Caco-2 (cell line): ENCODE measurements at regions not wholly inside any gene's neighbourhood (a gene's known extent, or its start where the extent isn't known, plus 50 kb on each side); places are given as distances from the start of the nearest gene placed in this dataset.

Source experiments
- BruUV-seq: library from RNA; stranded (reverse); fragments of 400-500 nt; replicated peaks from 2 replicates; lab custom pipeline; 2021; lab: Mats Ljungman, UMichigan
- CTCF ChIA-PET: fragments of 300-600 bp; sonication (Branson Sonifier 250); formaldehyde crosslinking; loops from one replicate; lab custom pipeline; 2022; ENCODE audit warnings: antibody characterized with exemption; lab: Charles Lee
- POLR2A ChIA-PET: fragments of 300-600 bp; sonication (Branson Sonifier 250); formaldehyde crosslinking; loops from one replicate; lab custom pipeline; 2022; ENCODE audit warnings: antibody characterized with exemption; lab: Charles Lee
- DNase-seq, 2 experiments: peaks; one replicate each; pipeline versions ENCODE4 v3.0.0 to v3.0.0-alpha.2; 2020 to 2022
- H3K27me3 ChIP-seq: replicated peaks from 2 replicates; pipeline ENCODE4 v1.6.0; 2011; ENCODE audit warnings: low read length; ENCODE audit not compliant: control insufficient read depth, insufficient read depth
- H3K36me3 ChIP-seq: 2 replicates; pipeline ENCODE4 v1.5.1; 2011; ENCODE audit warnings: low read length; ENCODE audit not compliant: control insufficient read depth, insufficient read depth
- H3K4me1 ChIP-seq: fragments of 250-450 bp; sonication (Bioruptor Pico); 2 replicates; pipeline ENCODE4 v1.5.1; 2020; ENCODE audit warnings: mild to moderate bottlenecking
- H3K4me3 ChIP-seq: 2 replicates; pipeline ENCODE4 v1.5.1; 2011; ENCODE audit warnings: low read depth, mild to moderate bottlenecking, control low read depth, low read length
- H3K9me3 ChIP-seq: fragments of 250-450 bp; sonication (Bioruptor Pico); 2 replicates; pipeline ENCODE4 v1.5.1; 2020; ENCODE audit warnings: mild to moderate bottlenecking, moderate library complexity
- H3K27ac Mint-ChIP-seq: one replicate; pipeline ENCODE4 v1.8.0; 2022; ENCODE audit warnings: mixed read lengths; ENCODE audit not compliant: unreplicated experiment
- H3K27me3 Mint-ChIP-seq: one replicate; pipeline ENCODE4 v1.8.0; 2022; ENCODE audit warnings: mixed read lengths; ENCODE audit not compliant: insufficient read depth, unreplicated experiment
- H3K36me3 Mint-ChIP-seq: one replicate; pipeline ENCODE4 v1.8.0; 2022; ENCODE audit warnings: mild to moderate bottlenecking, mixed read lengths; ENCODE audit not compliant: insufficient read depth, unreplicated experiment
- H3K4me1 Mint-ChIP-seq: one replicate; pipeline ENCODE4 v1.8.0; 2022; ENCODE audit warnings: low read depth, mixed read lengths; ENCODE audit not compliant: unreplicated experiment
- H3K4me3 Mint-ChIP-seq: one replicate; pipeline ENCODE4 v1.8.0; 2022; ENCODE audit warnings: mild to moderate bottlenecking, moderate library complexity, mixed read lengths; ENCODE audit not compliant: unreplicated experiment
- H3K9me3 Mint-ChIP-seq: one replicate; pipeline ENCODE4 v1.8.0; 2022; ENCODE audit warnings: mixed read lengths; ENCODE audit not compliant: unreplicated experiment
- intact Hi-C: fragments of 100-400 bp; cut with micrococcal nuclease; formaldehyde crosslinking; loops from one replicate; pipeline ENCODE4 v1.10.0; 2022; ENCODE audit not compliant: unreplicated experiment
- TF ChIP-seq, protein P1 (sequence below), 2 experiments: fragments of 200-600 bp in 1 of 2; IDR thresholded peaks; 1 replicate in 1 of 2; 2 replicates in 1 of 2; pipeline versions ENCODE4 v1.5.1 to v1.8.0; 2011 to 2022; ENCODE audit warnings: antibody characterized with exemption in 1 of 2, control low read depth in 1 of 2, inconsistent platforms in 1 of 2, low read depth in 1 of 2, low read length in 1 of 2, mild to moderate bottlenecking in 1 of 2, moderate library complexity in 1 of 2; ENCODE audit not compliant: insufficient read depth in 1 of 2, severe bottlenecking in 1 of 2, unreplicated experiment in 1 of 2

DNA sequence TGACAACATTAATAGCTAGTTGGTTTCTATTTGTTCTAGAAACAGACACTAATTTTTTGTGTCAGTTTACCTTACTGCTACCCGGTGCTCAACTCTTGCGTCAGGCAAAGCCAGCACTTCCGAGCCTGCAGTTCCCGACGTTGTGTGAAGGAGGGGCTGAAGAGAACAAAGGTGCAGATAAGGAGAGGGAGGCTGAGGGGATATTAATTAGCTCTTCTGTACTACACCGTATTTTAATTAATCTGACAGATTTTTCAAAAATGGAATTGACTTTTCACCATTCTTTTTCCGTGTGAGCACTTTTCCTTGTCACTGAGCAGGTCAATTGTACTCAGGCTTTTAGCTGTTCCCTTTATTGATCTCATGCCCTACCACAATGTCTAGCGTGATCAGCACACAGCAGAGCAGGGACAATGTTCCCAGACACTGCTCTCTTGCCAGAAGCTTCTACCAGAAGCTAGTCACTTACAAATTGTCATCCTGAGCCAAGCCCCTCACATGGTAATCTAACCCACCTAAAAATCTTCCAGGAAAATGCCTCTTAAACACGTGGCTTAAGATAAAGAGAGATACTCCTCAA lies 650.5 kb upstream of the MKI67 start:
- no peaks in the 10 kb centered on the region for H3K4me1 Mint-ChIP-seq
- H3K27me3 Mint-ChIP-seq: peaks cover 15% of the 10 kb centered on the region
- Histone ChIP-seq H3K9me3 (no peaks in the 10 kb centered on the region; the same call in 1 of the 2 replicates), H3K4me1 (no peaks in the 10 kb centered on the region), H3K4me3 (no peak overlapping the region), H3K27me3 (no peaks in the 10 kb centered on the region), H3K36me3 (no peaks in the 10 kb centered on the region)
- CTCF ChIA-PET: interaction anchor here (0.6 kb wide), 1 partner anchor 142 kb away, joined by 4 read pairs; no protein-coding TSS in a partner anchor
- no peak for DNase-seq
- no peaks in the 10 kb centered on the region for H3K36me3 Mint-ChIP-seq
- TF ChIP-seq, protein P1, sequence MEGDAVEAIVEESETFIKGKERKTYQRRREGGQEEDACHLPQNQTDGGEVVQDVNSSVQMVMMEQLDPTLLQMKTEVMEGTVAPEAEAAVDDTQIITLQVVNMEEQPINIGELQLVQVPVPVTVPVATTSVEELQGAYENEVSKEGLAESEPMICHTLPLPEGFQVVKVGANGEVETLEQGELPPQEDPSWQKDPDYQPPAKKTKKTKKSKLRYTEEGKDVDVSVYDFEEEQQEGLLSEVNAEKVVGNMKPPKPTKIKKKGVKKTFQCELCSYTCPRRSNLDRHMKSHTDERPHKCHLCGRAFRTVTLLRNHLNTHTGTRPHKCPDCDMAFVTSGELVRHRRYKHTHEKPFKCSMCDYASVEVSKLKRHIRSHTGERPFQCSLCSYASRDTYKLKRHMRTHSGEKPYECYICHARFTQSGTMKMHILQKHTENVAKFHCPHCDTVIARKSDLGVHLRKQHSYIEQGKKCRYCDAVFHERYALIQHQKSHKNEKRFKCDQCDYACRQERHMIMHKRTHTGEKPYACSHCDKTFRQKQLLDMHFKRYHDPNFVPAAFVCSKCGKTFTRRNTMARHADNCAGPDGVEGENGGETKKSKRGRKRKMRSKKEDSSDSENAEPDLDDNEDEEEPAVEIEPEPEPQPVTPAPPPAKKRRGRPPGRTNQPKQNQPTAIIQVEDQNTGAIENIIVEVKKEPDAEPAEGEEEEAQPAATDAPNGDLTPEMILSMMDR (IDR thresholded peaks at IDR 0.05; ENCODE audit: insufficient read depth in 1 of 2, low read depth in 1 of 2, low read length in 1 of 2, severe bottlenecking in 1 of 2, unreplicated experiment in 1 of 2): no peak
- POLR2A ChIA-PET: no interaction called here
- H3K4me3 Mint-ChIP-seq: no peak overlapping the region
- no TSS peak for BruUV-seq
- intact Hi-C loops: no loop called here
- H3K9me3 Mint-ChIP-seq: peaks cover 10% of the 10 kb centered on the region
- no peak overlapping the region for H3K27ac Mint-ChIP-seq

DNA sequence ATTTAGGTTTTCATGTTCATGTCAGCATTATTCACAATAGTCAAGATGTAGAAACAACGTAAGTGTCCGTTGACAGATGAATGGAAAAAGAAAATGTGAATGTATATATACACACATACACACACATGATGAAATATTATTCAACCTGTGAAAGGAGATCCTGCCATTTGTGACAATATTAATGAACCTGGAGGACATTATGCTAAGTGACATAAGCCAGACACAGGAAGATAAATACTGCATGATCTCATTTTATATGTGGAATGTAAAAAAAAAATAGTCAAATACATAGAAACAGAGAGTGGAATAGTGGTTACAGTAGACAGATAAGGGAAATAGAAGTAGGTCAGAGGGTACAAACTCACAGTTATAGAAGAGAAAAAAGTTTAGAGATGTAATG lies 651.1 kb upstream of the MKI67 start:
- TF ChIP-seq, protein P1 (IDR thresholded peaks at IDR 0.05; ENCODE audit: insufficient read depth in 1 of 2, low read depth in 1 of 2, low read length in 1 of 2, severe bottlenecking in 1 of 2, unreplicated experiment in 1 of 2): no peak
- H3K4me3 Mint-ChIP-seq: no peak overlapping the region
- Histone ChIP-seq H3K27me3 (no peaks in the 10 kb centered on the region), H3K4me3 (no peak overlapping the region), H3K4me1 (no peaks in the 10 kb centered on the region), H3K9me3 (no peaks in the 10 kb centered on the region; the same call in 1 of the 2 replicates), H3K36me3 (no peaks in the 10 kb centered on the region)
- ChIA-PET CTCF (no interaction called here), POLR2A (no interaction called here)
- no peaks in the 10 kb centered on the region for H3K4me1 Mint-ChIP-seq
- peaks cover 13% of the 10 kb centered on the region for H3K27me3 Mint-ChIP-seq
- BruUV-seq: no TSS peak
- H3K27ac Mint-ChIP-seq: no peak overlapping the region
- DNase-seq: no peak
- no peaks in the 10 kb centered on the region for H3K36me3 Mint-ChIP-seq
- H3K9me3 Mint-ChIP-seq: peaks cover 10% of the 10 kb centered on the region
- intact Hi-C loops: no loop called here

DNA sequence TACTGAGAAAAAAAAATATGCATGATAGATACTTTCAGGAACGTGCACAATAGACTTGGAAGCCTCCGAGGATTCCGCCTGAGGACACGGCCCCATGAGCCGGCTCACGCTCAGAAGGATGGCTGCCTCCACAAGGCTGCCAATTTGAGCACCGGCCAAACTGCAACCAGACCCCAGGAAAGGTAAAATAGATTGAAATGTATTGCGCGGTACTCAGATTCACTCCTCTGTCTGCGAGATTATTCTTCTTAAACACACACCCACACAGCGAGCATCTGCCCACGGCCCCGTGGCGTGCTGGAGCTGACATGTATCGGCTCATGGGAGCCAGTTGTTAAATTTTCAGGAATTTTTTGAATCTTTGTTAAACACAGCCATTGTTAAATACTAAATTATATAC lies 653.2 kb upstream of the MKI67 start:
- TF ChIP-seq, protein P1 (IDR thresholded peaks at IDR 0.05; ENCODE audit: insufficient read depth in 1 of 2, low read depth in 1 of 2, low read length in 1 of 2, severe bottlenecking in 1 of 2, unreplicated experiment in 1 of 2): no peak
- Histone ChIP-seq H3K9me3 (no peaks in the 10 kb centered on the region), H3K36me3 (no peaks in the 10 kb centered on the region), H3K27me3 (no peaks in the 10 kb centered on the region), H3K4me3 (no peak overlapping the region), H3K4me1 (no peaks in the 10 kb centered on the region)
- H3K36me3 Mint-ChIP-seq: no peaks in the 10 kb centered on the region
- CTCF ChIA-PET: no interaction called here
- intact Hi-C loops: no loop called here
- H3K27ac Mint-ChIP-seq: no peak overlapping the region
- H3K27me3 Mint-ChIP-seq: peaks cover 13% of the 10 kb centered on the region
- DNase-seq: no peak
- no TSS peak for BruUV-seq
- POLR2A ChIA-PET: no interaction called here
- H3K4me3 Mint-ChIP-seq: no peak overlapping the region
- H3K9me3 Mint-ChIP-seq: no peaks in the 10 kb centered on the region
- no peaks in the 10 kb centered on the region for H3K4me1 Mint-ChIP-seq
